ENCODE measurements at regions not wholly inside any gene's neighbourhood (a gene's known extent, or its start where the extent isn't known, plus 50 kb on each side); places are given as distances from the start of the nearest gene placed in this dataset.
"Not testable (repeated sequence)": the region's sequence is repeated elsewhere in the genome, so short reads cannot be mapped to it uniquely, and the experiment has no call there.

- DNase-seq, result no peak
Measured at GRCh38 chr3:95215437-95215957, 1152.6 kb downstream of the NSUN3 start.

- DNase-seq, result no peak
Measured at GRCh38 chr3:95217661-95218060, 1154.8 kb downstream of the NSUN3 start.

GRCh38 chr3:95218484-95218883 is 1155.6 kb downstream of the NSUN3 start:
- DNase-seq, result no peak

- no peak for DNase-seq
Measured at GRCh38 chr3:95226437-95226836, 1163.6 kb downstream of the NSUN3 start.

GRCh38 chr3:95227092-95227491 is 1164.2 kb downstream of the NSUN3 start:
- no peak for DNase-seq

GRCh38 chr3:95228416-95228815 is 1165.6 kb downstream of the NSUN3 start:
- no peak for DNase-seq

- no peak for DNase-seq
Measured at GRCh38 chr3:95235916-95236315, 1173.1 kb downstream of the NSUN3 start.

GRCh38 chr3:95237783-95238182 is 1174.9 kb downstream of the NSUN3 start:
- no peak for DNase-seq

- DNase-seq, result no peak
Measured at GRCh38 chr3:95240395-95240794, 1177.5 kb downstream of the NSUN3 start.

GRCh38 chr3:95241256-95241655 is 1178.4 kb downstream of the NSUN3 start:
- not testable (repeated sequence) for DNase-seq

- no peak for DNase-seq
Measured at GRCh38 chr3:95246413-95246812, 1183.6 kb downstream of the NSUN3 start.

- DNase-seq, result no peak
Measured at GRCh38 chr3:95254061-95254460, 1191.2 kb downstream of the NSUN3 start.

GRCh38 chr3:95254758-95255157 is 1191.9 kb downstream of the NSUN3 start:
- DNase-seq, result no peak

GRCh38 chr3:95265129-95265528 is 1202.3 kb downstream of the NSUN3 start:
- no peak for DNase-seq

- no peak for DNase-seq
Measured at GRCh38 chr3:95271395-95271794, 1208.5 kb downstream of the NSUN3 start.

- DNase-seq, result no peak
Measured at GRCh38 chr3:95272166-95272565, 1209.3 kb downstream of the NSUN3 start.

- DNase-seq, result no peak
Measured at GRCh38 chr3:95272781-95273180, 1209.9 kb downstream of the NSUN3 start.

GRCh38 chr3:95277613-95278012 is 1214.8 kb downstream of the NSUN3 start:
- DNase-seq, result no peak

- no peak for DNase-seq
Measured at GRCh38 chr3:95280711-95281352, 1218.0 kb downstream of the NSUN3 start.

GRCh38 chr3:95289295-95289694 is 1226.4 kb downstream of the NSUN3 start:
- no peak for DNase-seq

GRCh38 chr3:95297581-95297980 is 1234.7 kb downstream of the NSUN3 start:
- no peak for DNase-seq

GRCh38 chr3:95302044-95302443 is 1239.2 kb downstream of the NSUN3 start:
- no peak for DNase-seq

- no peak for DNase-seq
Measured at GRCh38 chr3:95310560-95310959, 1247.7 kb downstream of the NSUN3 start.

- no peak for DNase-seq
Measured at GRCh38 chr3:95311272-95311671, 1248.4 kb downstream of the NSUN3 start.

- no peak for DNase-seq
Measured at GRCh38 chr3:95312650-95313049, 1249.8 kb downstream of the NSUN3 start.

All from SIG-M5 (cell line).